NCI-H2081 (cell line): ENCODE measurements at regions not wholly inside any gene's neighbourhood (a gene's known extent, or its start where the extent isn't known, plus 50 kb on each side); places are given as distances from the start of the nearest gene placed in this dataset.
"Not testable (repeated sequence)": the region's sequence is repeated elsewhere in the genome, so short reads cannot be mapped to it uniquely, and the experiment has no call there.

Experiments
- DNase-seq, 2 experiments: peaks; one replicate each; lab custom pipeline; 2025; lab: John Stamatoyannopoulos, UW

DNA sequence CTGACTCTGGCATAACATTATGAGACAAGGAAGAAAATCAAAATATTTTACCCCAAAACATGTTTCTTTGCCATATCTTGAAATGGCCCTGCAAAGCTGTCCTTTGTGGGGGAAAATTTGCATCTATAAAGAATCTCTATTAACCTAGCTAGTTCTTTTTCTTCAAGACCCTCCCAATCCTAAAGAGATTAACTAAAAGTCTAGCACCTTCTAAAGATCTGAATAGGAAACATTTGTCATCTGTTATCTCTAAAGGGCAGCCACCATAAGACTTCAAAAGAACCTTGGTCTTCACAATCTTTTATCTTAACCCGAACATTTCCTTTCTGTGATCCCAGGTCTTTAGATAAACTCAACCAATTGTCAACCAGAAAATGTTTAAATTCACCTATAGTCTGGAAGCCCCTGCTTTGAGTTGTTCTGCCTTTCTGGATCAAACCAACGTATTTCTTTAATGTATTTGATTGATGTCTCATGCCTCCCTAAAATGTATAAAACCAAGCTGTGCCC lies 196.9 kb upstream of the ARL4C start:
- not testable (repeated sequence) for DNase-seq

- not testable (repeated sequence) for DNase-seq
Observed at GRCh38 chr2:234693191-234693590, 196.3 kb upstream of the ARL4C start.

GRCh38 chr2:234691968-234692955 lies 195.4 kb upstream of the ARL4C start:
- DNase-seq = peak; percentile 30 to 81

GRCh38 chr2:234691214-234691575 lies 194.3 kb upstream of the ARL4C start:
- DNase-seq = peak; percentile 99 to 100

DNA sequence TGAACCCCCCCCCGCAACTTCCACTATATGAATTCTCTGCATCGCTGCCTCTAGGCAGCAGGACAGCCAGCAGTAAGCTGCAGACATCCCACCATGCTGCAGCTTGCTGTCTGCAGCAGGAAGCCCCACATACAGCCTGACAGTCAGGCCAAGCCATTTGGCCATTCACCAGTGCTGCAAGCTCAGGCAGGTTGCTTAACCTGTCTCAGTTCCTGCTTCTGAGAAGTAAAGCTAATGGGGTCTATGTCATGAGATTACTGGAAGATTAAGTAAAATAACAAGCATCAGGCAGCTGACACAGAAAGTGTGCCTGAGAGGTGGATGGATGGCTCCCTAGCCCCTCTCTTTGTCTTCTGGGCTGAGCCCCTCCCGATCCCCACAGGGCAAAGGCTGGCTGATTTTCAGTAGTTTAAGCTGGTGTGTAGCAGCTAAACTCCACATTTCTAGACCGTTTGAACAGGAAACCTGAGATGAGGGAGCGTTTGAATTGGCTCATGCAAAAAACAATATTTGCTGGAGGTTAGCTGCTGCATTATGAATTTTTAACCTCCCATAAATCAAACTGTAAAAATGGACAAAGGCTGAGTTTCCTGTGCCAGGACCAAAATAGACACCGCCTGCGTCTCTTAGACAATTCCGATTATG lies 193.8 kb upstream of the ARL4C start:
- peak; percentile 99 to 100 for DNase-seq

DNA sequence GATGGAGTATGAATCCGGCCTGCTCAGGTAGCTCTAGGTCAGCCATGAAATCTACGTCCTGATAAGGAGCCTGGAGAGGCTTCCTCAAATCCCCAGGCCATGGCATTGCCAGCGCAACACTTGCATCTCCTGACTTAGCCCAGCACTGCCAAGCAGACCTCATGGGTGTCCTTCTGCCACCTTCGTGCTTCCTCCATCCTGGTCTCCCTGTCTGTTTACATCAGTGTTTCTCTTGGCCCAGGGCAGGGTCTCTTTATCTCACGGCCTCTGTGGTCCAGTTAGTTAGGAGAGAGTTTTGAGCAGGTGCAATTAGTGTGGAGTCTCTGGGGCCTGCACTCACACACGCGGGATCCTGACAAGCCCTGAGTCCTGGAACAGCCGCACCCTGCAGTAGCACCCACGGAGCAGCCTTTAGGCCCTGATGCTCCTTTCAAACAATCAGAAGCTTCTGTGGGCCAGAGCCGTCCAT lies 193.1 kb upstream of the ARL4C start:
- no peak for DNase-seq

GRCh38 chr2:234687718-234688475 lies 191.0 kb upstream of the ARL4C start:
- no peak for DNase-seq

- DNase-seq = no peak
Observed at GRCh38 chr2:234686088-234686890, 189.4 kb upstream of the ARL4C start.

GRCh38 chr2:234684466-234684865 lies 187.6 kb upstream of the ARL4C start:
- DNase-seq = no peak

DNA sequence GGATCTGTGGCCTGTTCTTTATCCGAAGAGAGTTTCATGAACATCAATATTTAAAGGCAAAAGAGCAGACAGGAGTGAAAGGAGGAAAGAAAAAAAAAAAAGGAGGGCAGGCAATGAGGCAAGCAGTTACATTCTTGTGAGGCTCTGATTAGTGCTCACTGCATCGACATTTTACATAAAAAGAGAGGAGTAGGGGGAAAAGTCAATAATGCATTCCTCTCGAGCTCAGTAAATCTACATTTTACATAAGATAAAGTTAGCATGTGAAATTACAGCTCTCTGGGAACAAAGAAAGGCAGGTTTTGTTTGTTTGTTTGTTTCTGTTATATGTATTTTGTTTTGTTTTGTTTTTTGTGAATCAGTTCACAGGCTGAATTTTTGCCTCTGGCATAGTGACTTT lies 187.1 kb upstream of the ARL4C start:
- DNase-seq = no peak

GRCh38 chr2:234682492-234683228 lies 185.8 kb upstream of the ARL4C start:
- peak in 1 of 2 experiments; percentile 29 for DNase-seq

DNA sequence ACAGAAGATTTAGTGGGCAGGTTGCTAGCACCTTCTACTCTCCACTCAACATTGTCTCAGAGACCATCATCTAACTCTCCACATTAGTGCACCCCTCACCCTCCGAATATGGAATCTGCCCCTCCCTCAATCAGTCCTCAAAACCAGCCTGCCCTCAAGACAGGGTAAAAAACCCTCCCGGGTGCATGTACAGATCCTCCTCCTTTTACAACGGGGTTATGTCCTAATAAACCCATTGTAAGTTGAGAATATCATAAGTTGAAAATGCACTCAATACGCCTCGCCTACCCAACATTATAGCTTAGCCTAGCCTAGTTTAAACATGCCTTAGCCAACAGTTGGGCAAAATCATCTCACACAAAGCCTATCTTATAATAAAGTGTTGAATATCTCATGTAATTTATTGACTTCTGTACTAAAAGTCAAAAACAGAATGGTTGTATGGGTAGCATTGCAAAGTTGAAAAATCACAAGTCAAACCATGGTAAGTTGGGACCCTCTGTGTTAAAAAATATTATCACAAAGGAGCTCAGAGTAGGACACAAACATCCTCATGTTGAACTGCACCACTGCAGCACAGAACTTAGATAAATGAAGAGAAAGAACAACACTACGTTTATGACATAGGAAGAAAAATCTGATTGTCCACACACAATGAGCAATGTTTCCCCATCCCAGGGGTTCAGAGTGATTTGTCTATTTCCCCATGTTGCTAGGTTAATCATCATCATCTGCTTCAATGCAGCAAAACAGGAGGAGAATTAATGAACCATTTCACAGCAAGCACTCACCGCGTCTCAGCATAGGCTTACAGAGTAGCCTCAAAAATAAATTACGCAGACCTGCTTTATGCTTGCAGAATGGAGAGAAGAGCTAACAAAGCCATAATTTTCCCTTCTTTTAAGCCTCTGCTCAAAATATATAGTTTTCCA lies 184.1 kb upstream of the ARL4C start:
- peak; percentile 75 to 95 for DNase-seq

DNA sequence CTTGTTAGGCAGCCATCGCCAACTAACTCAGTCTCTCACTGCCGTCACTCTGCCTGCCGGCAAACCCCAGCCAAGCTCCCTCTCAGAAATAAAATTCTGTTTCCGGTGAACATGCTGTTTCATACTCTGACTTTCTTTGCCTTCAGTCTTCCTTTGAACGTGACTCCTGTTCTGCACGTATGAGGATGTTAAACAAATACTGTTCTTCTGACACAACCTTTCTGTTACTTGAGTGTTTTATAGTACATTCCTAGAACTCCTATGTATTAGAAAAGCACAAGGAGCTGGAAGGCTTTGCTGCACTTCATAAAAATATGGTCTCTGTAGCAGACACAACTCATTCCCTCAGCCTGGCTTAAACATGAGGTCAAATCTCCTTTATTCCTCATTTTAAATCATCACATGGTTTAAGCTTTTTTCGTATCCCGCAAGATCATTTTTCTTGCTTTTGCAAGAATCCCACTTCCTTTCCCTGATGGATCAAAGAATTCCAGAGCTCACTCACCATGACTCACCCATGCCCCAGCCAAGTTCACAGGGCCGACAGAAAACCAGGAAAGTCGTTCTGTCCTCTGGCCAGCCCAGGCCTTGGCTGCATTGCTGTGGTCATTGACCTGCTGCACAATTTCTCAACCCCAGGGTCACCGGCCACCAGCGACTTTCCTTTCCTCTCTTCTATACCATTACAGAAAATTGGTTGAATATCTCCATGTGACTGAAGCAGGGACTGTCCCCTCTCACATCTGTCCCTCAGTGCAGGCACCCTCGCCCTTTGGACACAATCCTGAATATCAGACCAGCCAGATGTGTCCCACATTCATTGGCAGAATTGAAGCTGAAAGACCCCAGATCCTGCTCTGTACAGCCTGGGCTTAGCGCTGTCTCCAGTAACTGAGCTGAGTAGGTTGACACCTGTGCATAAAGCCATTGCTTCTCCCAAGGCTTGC lies 183.1 kb upstream of the ARL4C start:
- no peak for DNase-seq

DNA sequence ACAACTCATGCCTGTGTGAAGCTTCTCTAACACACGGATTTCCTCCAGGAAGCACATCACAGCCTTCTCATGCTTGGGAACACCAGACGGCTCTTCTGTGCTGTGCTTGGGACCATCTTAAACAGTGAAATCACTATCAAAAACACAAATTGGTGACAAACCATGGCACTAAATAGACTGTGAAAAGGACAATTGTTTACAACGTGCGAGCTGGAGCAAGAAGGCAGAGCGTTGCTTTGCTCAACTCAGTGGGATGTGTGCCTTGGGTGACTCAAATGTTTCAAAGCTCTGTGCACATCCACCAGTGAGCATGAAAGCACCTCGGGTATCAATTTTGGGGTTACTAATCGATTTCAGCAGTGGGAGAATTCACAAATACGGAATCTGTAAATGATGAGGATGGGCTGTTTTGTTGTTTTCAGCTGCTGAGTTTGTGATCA lies 182.4 kb upstream of the ARL4C start:
- DNase-seq = no peak

DNA sequence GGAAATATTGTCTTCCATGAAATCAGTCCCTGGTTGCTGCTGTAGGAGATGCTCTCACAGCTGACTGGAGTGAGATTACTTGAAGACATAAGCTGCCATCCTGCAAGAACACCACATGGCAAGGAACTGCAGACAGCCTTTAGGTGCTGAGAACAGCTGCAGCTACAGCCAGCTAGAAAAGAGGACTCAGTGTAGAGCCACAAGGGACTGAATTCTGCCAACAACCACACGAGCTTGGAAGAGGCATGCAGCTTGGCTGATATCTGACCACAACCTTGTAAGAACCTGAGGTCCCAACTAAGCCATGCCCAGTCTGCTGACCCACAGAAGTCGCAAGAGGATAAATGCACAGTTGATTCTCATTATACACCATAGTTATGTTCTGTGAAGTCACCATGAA lies 181.8 kb upstream of the ARL4C start:
- no peak for DNase-seq

GRCh38 chr2:234677758-234678538 lies 181.1 kb upstream of the ARL4C start:
- DNase-seq = peak in 1 of 2 experiments; percentile 15

DNA sequence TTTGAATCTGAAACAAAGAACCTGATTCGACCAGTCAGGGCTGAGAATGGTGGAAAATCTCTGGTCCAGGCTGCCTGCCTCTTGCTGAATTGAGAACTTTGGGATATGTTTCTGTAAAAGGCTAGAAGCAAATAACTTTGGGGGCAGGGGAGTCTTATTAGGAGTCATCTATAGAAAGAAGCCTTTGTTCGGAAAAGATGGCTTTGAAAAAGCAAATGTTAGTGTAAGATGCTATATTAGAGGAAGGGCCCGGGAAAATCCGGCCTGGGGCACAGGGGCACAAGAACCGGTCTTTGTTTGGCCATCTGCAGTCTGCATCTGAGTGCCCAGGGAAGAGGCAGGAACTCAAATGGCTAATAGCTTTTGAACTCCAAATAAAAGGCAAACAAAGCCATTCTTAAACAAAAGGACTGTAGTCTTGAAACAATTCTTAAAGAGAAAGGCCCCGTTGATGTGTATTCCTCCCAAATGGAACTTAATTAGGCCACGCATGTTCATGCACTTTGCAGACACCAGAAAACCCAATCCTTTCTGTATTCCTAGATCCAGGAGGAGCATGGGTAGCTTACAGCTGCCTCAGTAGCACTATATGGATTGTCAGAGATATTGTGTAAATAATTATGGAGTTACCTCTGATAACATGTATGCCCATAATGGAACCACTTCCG lies 180.0 kb upstream of the ARL4C start:
- DNase-seq = peak; percentile 35 to 59
